Loucy (cell line): ENCODE measurements at regions not wholly inside any gene's neighbourhood (a gene's known extent, or its start where the extent isn't known, plus 50 kb on each side); places are given as distances from the start of the nearest gene placed in this dataset.

Experiments
- H2AFZ ChIP-seq: fragments of 200-600 bp; sonication (generic); 2 replicates; pipeline ENCODE4 v1.6.0; 2016; ENCODE audit warnings: antibody characterized with exemption, mild to moderate bottlenecking, low read length, moderate library complexity
- H3F3A ChIP-seq: fragments of 200-600 bp; 2 replicates; pipeline ENCODE4 v1.6.0; 2016; ENCODE audit warnings: antibody characterized with exemption, low read depth, mild to moderate bottlenecking
- H3K27me3 ChIP-seq: fragments of 200-600 bp; sonication (generic); 2 replicates; pipeline ENCODE4 v1.6.1; 2014; ENCODE audit warnings: low read length, mild to moderate bottlenecking; ENCODE audit not compliant: insufficient read depth, poor library complexity, severe bottlenecking
- H3K36me3 ChIP-seq: fragments of 200-600 bp; sonication (generic); 2 replicates; pipeline ENCODE4 v1.6.1; 2016; ENCODE audit warnings: low read length; ENCODE audit not compliant: insufficient read depth
- H3K4me1 ChIP-seq: fragments of 200-600 bp; sonication (generic); 2 replicates; pipeline ENCODE4 v1.5.1; 2014; ENCODE audit warnings: low read length, mild to moderate bottlenecking; ENCODE audit not compliant: insufficient read depth, poor library complexity, severe bottlenecking
- H3K4me2 ChIP-seq: fragments of 200-600 bp; sonication (generic); 2 replicates; pipeline ENCODE4 v1.6.0; 2014; ENCODE audit warnings: antibody characterized with exemption, low read length, low read depth, mild to moderate bottlenecking; ENCODE audit not compliant: poor library complexity, severe bottlenecking
- H3K4me3 ChIP-seq: fragments of 200-600 bp; sonication (generic); 2 replicates; pipeline ENCODE4 v1.5.1; 2014; ENCODE audit warnings: low read length, mild to moderate bottlenecking, mixed read lengths; ENCODE audit not compliant: poor library complexity, severe bottlenecking
- H3K79me2 ChIP-seq: fragments of 200-600 bp; sonication (generic); 2 replicates; pipeline ENCODE4 v1.6.1; 2014; ENCODE audit warnings: low read length; ENCODE audit not compliant: insufficient read depth
- H3K9ac ChIP-seq: fragments of 200-600 bp; sonication (generic); 2 replicates; pipeline ENCODE4 v1.6.0; 2014; ENCODE audit warnings: mild to moderate bottlenecking, low read depth, low read length, moderate library complexity; ENCODE audit not compliant: poor library complexity, severe bottlenecking
- H3K9me2 ChIP-seq: fragments of 200-600 bp; sonication (generic); replicated peaks from 2 replicates; pipeline ENCODE4 v1.6.1; 2016; ENCODE audit warnings: low read depth, low read length, mixed read lengths
- H3K9me3 ChIP-seq: fragments of 200-600 bp; sonication (generic); 2 replicates; pipeline ENCODE4 v1.6.1; 2014; ENCODE audit warnings: mild to moderate bottlenecking, antibody characterized with exemption, low read length, low read depth; ENCODE audit not compliant: insufficient read depth
- H4K20me1 ChIP-seq: fragments of 200-600 bp; sonication (generic); 2 replicates; pipeline ENCODE4 v1.6.0; 2014; ENCODE audit warnings: antibody characterized with exemption, low read length, mild to moderate bottlenecking; ENCODE audit not compliant: insufficient read depth, poor library complexity, severe bottlenecking
- EZH2phosphoT487 ChIP-seq: fragments of 200-600 bp; IDR thresholded peaks from 2 replicates; pipeline ENCODE4 v1.6.1; 2018; ENCODE audit warnings: antibody characterized with exemption, mild to moderate bottlenecking, moderate library complexity, borderline replicate concordance
- TF ChIP-seq, protein P1 (sequence below): fragments of 200-600 bp; sonication (generic); conservative IDR thresholded peaks from 2 replicates; pipeline ENCODE4 v1.5.1; 2014; ENCODE audit warnings: mild to moderate bottlenecking, antibody characterized with exemption, low read length

DNA sequence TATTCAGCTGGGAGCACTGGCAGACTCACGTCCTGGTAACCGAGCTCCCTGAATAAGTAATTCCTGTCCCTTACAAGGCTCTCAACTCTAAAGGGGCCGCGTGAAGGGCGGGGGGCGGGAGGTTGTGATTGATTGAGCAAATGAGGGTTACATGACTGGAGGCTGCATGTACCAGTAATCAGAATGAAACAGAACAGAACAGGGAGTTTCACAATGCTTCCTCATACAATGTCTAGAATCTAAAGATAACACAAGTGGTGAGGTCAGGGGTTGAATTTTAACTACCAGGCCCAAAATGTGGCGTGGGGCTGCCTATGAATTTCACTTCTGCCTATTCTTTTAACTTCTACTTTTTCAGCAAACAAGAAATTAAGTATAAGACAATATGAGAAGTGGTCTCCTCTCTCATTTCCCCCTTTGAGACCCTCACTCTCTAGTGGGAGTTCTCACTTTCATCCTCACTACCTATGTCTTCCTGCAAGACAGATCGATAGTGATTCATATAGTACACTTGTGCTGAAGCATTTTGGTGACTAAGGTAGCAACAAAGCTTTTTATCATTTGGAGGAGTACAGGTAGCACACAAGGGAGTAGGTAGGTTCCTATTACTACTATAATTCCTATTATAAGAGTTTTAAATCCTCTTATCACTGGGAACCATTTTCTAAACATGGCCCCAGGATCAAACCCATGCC, 239.8 kb downstream of the KTN1 start:
- H3K4me3 ChIP-seq = no peak overlapping the region
- H3K9me3 ChIP-seq = no peaks in the 10 kb centered on the region
- H3K79me2 ChIP-seq = no peaks in the 10 kb centered on the region
- no peaks in the 10 kb centered on the region for H4K20me1 ChIP-seq
- no peaks in the 10 kb centered on the region for H3K36me3 ChIP-seq
- H3K9ac ChIP-seq = no peak overlapping the region
- peaks cover 15% of the 10 kb centered on the region for H3K4me1 ChIP-seq
- no peaks in the 10 kb centered on the region for H3K9me2 ChIP-seq
- H3F3A ChIP-seq = no peaks in the 10 kb centered on the region
- no peak overlapping the region for H3K4me2 ChIP-seq
- H2AFZ ChIP-seq = no peak overlapping the region
- H3K27me3 ChIP-seq = no peaks in the 10 kb centered on the region
- TF ChIP-seq EZH2phosphoT487 = no peak
- TF ChIP-seq, protein P1, sequence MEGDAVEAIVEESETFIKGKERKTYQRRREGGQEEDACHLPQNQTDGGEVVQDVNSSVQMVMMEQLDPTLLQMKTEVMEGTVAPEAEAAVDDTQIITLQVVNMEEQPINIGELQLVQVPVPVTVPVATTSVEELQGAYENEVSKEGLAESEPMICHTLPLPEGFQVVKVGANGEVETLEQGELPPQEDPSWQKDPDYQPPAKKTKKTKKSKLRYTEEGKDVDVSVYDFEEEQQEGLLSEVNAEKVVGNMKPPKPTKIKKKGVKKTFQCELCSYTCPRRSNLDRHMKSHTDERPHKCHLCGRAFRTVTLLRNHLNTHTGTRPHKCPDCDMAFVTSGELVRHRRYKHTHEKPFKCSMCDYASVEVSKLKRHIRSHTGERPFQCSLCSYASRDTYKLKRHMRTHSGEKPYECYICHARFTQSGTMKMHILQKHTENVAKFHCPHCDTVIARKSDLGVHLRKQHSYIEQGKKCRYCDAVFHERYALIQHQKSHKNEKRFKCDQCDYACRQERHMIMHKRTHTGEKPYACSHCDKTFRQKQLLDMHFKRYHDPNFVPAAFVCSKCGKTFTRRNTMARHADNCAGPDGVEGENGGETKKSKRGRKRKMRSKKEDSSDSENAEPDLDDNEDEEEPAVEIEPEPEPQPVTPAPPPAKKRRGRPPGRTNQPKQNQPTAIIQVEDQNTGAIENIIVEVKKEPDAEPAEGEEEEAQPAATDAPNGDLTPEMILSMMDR = no peak

DNA sequence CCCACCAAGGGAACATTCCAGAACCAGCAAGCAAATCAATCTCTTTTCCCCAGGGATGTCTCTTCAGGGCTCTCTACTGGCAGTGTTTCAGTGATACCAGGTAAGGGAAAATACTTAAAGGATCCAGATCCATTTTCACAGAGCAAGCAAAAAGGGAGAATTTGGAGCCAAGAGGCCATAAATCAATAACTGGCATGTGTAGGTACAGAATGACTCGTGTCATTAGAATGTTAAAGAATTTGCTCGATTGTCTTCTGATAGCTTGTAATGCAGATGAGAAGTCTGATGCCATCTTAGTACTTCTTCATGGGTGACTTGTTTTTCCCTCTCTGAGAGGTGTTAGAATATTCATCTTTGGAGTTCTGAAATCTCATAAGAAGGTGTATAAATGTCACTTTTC, 242.9 kb downstream of the KTN1 start:
- no peaks in the 10 kb centered on the region for H3K27me3 ChIP-seq
- H3K79me2 ChIP-seq = no peaks in the 10 kb centered on the region
- H3K36me3 ChIP-seq = no peaks in the 10 kb centered on the region
- no peaks in the 10 kb centered on the region for H3K4me1 ChIP-seq
- H3K9me3 ChIP-seq = no peaks in the 10 kb centered on the region
- H3F3A ChIP-seq = no peaks in the 10 kb centered on the region
- no peak overlapping the region for H3K9ac ChIP-seq
- H3K4me2 ChIP-seq = no peak overlapping the region
- H2AFZ ChIP-seq = no peak overlapping the region
- no peak for TF ChIP-seq EZH2phosphoT487
- TF ChIP-seq, protein P1 = no peak
- no peak overlapping the region for H3K4me3 ChIP-seq
- no peaks in the 10 kb centered on the region for H4K20me1 ChIP-seq
- H3K9me2 ChIP-seq = no peaks in the 10 kb centered on the region

DNA sequence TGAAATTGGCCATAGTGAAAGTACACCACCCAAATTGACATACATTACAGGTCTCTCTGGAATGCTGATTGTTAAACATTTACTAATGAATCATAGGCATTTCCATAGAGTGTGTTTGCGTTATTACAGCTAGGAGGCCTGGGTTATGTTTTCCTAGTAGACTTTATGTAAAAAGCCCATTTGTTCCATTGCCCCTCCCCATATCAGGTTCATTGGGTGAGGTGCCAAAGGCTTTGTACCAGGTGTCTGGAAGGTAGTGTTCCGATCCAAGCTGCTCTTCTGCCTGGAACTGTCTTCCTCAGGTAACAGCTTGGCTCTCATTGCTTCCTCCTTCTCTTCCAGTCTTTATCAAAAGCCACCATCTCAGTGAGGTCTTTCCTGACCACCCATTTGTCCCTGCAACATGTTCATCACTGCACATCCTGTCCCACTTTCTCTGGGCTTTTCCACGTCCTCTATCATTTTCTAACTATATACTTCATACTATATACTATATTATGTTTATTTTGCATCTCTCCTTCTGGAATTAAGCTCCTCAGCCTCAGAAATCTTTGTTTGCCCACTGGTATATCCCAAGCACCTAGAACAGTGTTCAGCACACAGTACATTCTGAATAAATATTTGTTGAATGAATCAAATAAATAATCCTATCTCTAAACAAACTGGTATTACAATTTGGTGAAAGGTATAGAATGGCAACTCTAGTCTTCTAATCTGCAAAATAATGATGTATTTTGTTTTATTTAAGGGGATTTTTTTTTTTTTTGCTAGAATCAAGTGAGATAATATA, 252.3 kb downstream of the KTN1 start:
- Histone ChIP-seq H3K4me3 (no peak overlapping the region), H3K9me2 (no peaks in the 10 kb centered on the region), H3F3A (no peaks in the 10 kb centered on the region), H3K36me3 (no peaks in the 10 kb centered on the region), H3K27me3 (no peaks in the 10 kb centered on the region), H3K9me3 (no peaks in the 10 kb centered on the region), H3K4me1 (no peaks in the 10 kb centered on the region), H3K9ac (no peak overlapping the region), H3K4me2 (no peak overlapping the region), H2AFZ (no peak overlapping the region), H4K20me1 (no peaks in the 10 kb centered on the region), H3K79me2 (no peaks in the 10 kb centered on the region)
- no peak for TF ChIP-seq EZH2phosphoT487
- TF ChIP-seq, protein P1 = no peak
